ENCODE measurements at regions not wholly inside any gene's neighbourhood (a gene's known extent, or its start where the extent isn't known, plus 50 kb on each side); places are given as distances from the start of the nearest gene placed in this dataset.

- TF ChIP-seq CTCF (optimal IDR thresholded peaks at IDR 0.05 in 1 of 3, IDR thresholded peaks at IDR 0.05 in 1 of 3, conservative IDR thresholded peaks at IDR 0.05 in 1 of 3; ENCODE audit: extremely low read depth in 1 of 3, insufficient read depth in 2 of 3, low read length in 3 of 3) (no peak), EZH2 (IDR thresholded peaks at IDR 0.05; ENCODE audit: low read length) (no peak)
These were observed 271.5 kb upstream of the MMADHC start for GRCh38 chr2:149858901-149859634.

All from keratinocyte (primary cell).